PC-9 (cell line): ENCODE measurements at regions not wholly inside any gene's neighbourhood (a gene's known extent, or its start where the extent isn't known, plus 50 kb on each side); places are given as distances from the start of the nearest gene placed in this dataset.
"Not testable (repeated sequence)": the region's sequence is repeated elsewhere in the genome, so short reads cannot be mapped to it uniquely, and the experiment has no call there.

Experiments used
- BruUV-seq: library from RNA; stranded (reverse); fragments of 400-500 nt; replicated peaks from 2 replicates; lab custom pipeline; 2021; lab: Mats Ljungman, UMichigan
- CTCF ChIA-PET: fragments of 300-600 bp; sonication (Branson Sonifier 250); formaldehyde crosslinking; loops from one replicate; lab custom pipeline; 2022; ENCODE audit warnings: antibody characterized with exemption; lab: Charles Lee
- POLR2A ChIA-PET: fragments of 300-600 bp; sonication (Branson Sonifier 250); formaldehyde crosslinking; loops from one replicate; lab custom pipeline; 2022; ENCODE audit warnings: antibody characterized with exemption; ENCODE audit not compliant: unreplicated experiment; lab: Charles Lee
- DNase-seq, 2 experiments: peaks; one replicate each; pipeline versions ENCODE4 v3.0.0 to v3.0.0-alpha.2; 2015 to 2022; ENCODE audit warnings: mixed read lengths in 1 of 2
- H2AFZ ChIP-seq: fragments of 200-600 bp; sonication (generic); 2 replicates; pipeline ENCODE4 v1.8.1; 2017; ENCODE audit warnings: antibody characterized with exemption
- H3F3A ChIP-seq: fragments of 200-600 bp; sonication (generic); 2 replicates; pipeline ENCODE4 v1.8.1; 2017; ENCODE audit warnings: antibody characterized with exemption, mild to moderate bottlenecking, low read depth; ENCODE audit not compliant: insufficient read depth
- H3K27ac ChIP-seq: fragments of 200-600 bp; sonication (generic); 2 replicates; pipeline ENCODE4 v1.6.1; 2016; ENCODE audit warnings: mixed run types
- H3K27me3 ChIP-seq: fragments of 200-600 bp; sonication (generic); 2 replicates; pipeline ENCODE4 v1.6.1; 2016; ENCODE audit warnings: low read depth, mixed run types; ENCODE audit not compliant: insufficient read depth
- H3K36me3 ChIP-seq: fragments of 200-600 bp; sonication (generic); 2 replicates; pipeline ENCODE4 v1.6.1; 2016; ENCODE audit warnings: low read depth, mixed run types
- H3K4me1 ChIP-seq: fragments of 200-600 bp; sonication (generic); replicated peaks from 2 replicates; pipeline ENCODE4 v1.6.1; 2016; ENCODE audit warnings: mixed run types; ENCODE audit not compliant: insufficient read depth
- H3K4me2 ChIP-seq: fragments of 200-600 bp; sonication (generic); 2 replicates; pipeline ENCODE4 v1.6.1; 2017; ENCODE audit warnings: mixed run types
- H3K4me3 ChIP-seq: fragments of 200-600 bp; sonication (generic); 2 replicates; pipeline ENCODE4 v1.6.1; 2016; ENCODE audit warnings: mixed run types
- H3K79me2 ChIP-seq: fragments of 200-600 bp; sonication (generic); 2 replicates; pipeline ENCODE4 v1.6.1; 2017; ENCODE audit warnings: low read depth, mixed run types
- H3K9me2 ChIP-seq: fragments of 200-600 bp; sonication (generic); 2 replicates; pipeline ENCODE4 v1.8.1; 2017; ENCODE audit warnings: mild to moderate bottlenecking; ENCODE audit not compliant: insufficient read depth
- H3K9me3 ChIP-seq: fragments of 200-600 bp; sonication (generic); 2 replicates; pipeline ENCODE4 v1.8.1; 2016; ENCODE audit warnings: low read depth; ENCODE audit not compliant: insufficient read depth
- H4K20me1 ChIP-seq: fragments of 200-600 bp; sonication (generic); 2 replicates; pipeline ENCODE4 v1.8.1; 2017; ENCODE audit not compliant: insufficient read depth
- EZH2 ChIP-seq: fragments of 200-600 bp; sonication (generic); IDR thresholded peaks from 2 replicates; pipeline ENCODE4 v1.8.0; 2017; ENCODE audit warnings: antibody characterized with exemption, low read depth
- intact Hi-C: fragments of 100-400 bp; cut with micrococcal nuclease; formaldehyde crosslinking; loops from one replicate; pipeline ENCODE4 v1.10.0; 2022; ENCODE audit not compliant: unreplicated experiment
- TF ChIP-seq, protein P1 (sequence below): fragments of 200-600 bp; sonication (generic); conservative IDR thresholded peaks from 2 replicates; pipeline ENCODE4 v1.6.1; 2017; ENCODE audit warnings: mixed run types, antibody characterized with exemption, mild to moderate bottlenecking, moderate library complexity

DNA sequence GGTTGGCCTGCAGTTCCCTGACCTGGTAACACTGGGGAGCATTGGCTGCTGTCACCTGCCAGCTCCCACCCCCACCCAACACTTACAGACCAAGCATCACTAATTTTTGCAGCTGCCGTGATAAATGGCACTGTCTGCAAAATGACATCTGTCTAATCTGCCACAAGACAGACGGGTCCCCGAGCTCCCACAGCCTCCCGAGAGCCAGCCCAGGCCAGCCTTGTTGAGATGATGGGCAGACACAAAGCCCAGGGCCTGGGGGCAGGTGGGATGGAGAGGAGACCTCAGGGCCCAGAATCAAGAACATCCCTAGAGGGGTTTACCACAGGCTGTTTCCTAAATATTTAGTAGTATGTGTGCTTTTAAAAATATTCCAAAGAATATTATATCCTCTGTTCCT is 203.4 kb downstream of the TBC1D2B start:
- Histone ChIP-seq H3K4me1 (peaks cover 9% of the 10 kb centered on the region; the same call in 1 of the 2 replicates), H3K27ac (no peak overlapping the region), H3K36me3 (no peaks in the 10 kb centered on the region), H3K4me3 (no peak overlapping the region), H3K79me2 (no peaks in the 10 kb centered on the region), H3K4me2 (no peak overlapping the region), H2AFZ (no peak overlapping the region), H3K9me2 (no peaks in the 10 kb centered on the region), H4K20me1 (no peaks in the 10 kb centered on the region), H3K9me3 (no peaks in the 10 kb centered on the region), H3F3A (0 out of 2 replicates have a peak, but pooled peaks cover 3% of the 10 kb centered on the region), H3K27me3 (no peaks in the 10 kb centered on the region)
- TF ChIP-seq, protein P1, sequence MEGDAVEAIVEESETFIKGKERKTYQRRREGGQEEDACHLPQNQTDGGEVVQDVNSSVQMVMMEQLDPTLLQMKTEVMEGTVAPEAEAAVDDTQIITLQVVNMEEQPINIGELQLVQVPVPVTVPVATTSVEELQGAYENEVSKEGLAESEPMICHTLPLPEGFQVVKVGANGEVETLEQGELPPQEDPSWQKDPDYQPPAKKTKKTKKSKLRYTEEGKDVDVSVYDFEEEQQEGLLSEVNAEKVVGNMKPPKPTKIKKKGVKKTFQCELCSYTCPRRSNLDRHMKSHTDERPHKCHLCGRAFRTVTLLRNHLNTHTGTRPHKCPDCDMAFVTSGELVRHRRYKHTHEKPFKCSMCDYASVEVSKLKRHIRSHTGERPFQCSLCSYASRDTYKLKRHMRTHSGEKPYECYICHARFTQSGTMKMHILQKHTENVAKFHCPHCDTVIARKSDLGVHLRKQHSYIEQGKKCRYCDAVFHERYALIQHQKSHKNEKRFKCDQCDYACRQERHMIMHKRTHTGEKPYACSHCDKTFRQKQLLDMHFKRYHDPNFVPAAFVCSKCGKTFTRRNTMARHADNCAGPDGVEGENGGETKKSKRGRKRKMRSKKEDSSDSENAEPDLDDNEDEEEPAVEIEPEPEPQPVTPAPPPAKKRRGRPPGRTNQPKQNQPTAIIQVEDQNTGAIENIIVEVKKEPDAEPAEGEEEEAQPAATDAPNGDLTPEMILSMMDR: no peak
- no peak for TF ChIP-seq EZH2
- no TSS peak for BruUV-seq
- ChIA-PET CTCF (no interaction called here), POLR2A (no interaction called here)
- DNase-seq: no peak
- intact Hi-C loops: no loop called here

DNA sequence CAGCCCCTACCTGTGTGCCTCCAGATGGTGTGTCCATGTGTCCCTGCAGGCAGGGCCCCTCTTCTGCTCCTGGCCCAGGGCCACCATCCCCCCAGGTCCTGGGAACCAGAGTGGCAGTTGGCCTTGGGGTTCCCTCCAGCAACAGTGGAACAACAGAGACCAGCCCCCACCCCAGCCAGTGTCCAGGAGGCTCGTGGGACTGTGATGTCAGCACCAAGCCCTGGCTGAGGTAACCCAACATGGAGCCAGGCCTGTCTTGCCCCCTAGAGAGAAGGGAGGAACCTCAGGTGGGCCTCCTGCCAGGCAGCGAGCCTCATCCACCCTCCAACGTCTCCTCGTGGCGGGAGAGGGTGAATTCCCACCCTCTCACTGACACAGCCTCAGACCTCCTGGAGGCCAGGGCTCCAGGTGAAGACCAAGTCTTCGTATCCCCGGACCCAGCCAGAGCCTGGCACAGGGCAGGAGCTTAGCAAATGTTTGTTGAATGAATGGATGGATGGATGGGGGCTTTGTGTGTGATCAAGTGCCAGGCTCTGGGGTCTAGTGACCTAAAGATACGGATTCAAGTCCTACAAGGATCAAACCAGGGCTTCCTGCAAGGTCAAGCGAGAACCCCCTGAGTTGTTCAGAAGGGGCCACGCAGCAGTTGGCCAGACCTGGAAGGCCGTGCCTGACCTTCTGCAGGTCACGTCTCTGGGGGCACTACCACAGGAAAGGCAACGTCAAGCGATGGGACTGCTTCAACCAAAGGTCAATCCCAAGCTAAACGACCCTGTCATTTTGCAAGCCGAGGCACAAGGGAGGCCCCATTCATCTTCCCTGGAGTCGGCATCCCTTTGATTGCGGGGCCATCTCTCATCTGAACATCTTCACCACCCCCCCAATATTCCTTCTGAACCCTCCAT is 204.7 kb downstream of the TBC1D2B start:
- H4K20me1 ChIP-seq, H2AFZ ChIP-seq, H3K27me3 ChIP-seq, intact Hi-C loops, H3K9me2 ChIP-seq, H3K79me2 ChIP-seq, H3K27ac ChIP-seq, H3K4me2 ChIP-seq, H3K9me3 ChIP-seq, H3K4me1 ChIP-seq, POLR2A ChIA-PET, H3K36me3 ChIP-seq, DNase-seq, BruUV-seq, H3F3A ChIP-seq, H3K4me3 ChIP-seq: not testable (repeated sequence)
- CTCF ChIA-PET: interaction anchor here (0.7 kb wide), 1 partner anchor 541 kb away, joined by 3 read pairs; no protein-coding TSS in a partner anchor

DNA sequence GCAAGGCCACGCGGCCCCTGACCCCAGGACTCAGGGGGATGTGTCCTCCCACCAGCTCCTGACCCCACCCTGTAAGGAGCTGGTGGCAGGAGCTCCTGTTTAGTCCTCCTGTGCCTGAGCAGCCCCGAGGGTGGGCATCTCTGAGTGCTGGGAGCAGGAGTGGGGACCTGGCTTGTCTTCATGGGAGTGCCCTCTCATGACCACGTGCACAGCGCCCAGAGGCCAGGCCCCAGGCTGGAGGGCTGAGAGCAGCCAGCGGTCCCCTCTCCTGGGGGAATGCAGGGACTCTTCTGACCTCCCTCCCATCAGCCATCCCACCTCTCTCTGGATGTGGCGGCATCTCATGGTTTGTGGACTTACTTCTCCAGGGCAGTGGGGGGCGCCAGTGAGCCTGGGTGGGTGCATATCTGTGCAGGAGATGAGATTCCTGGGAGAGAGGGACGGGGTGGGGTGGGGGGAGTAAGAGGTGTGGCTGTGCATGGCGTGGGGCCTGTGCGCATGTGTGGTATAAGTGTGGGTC is 205.6 kb downstream of the TBC1D2B start:
- intact Hi-C loops: no loop called here
- CTCF ChIA-PET: no interaction called here
- no peak overlapping the region for H3K4me3 ChIP-seq
- peaks cover 9% of the 10 kb centered on the region; the same call in 1 of the 2 replicates for H3K4me1 ChIP-seq
- 0 out of 2 replicates have a peak, but pooled peaks cover 3% of the 10 kb centered on the region for H3F3A ChIP-seq
- H3K36me3 ChIP-seq: no peaks in the 10 kb centered on the region
- H2AFZ ChIP-seq: no peak overlapping the region
- H3K9me2 ChIP-seq: no peaks in the 10 kb centered on the region
- H4K20me1 ChIP-seq: no peaks in the 10 kb centered on the region
- no peak for TF ChIP-seq EZH2
- TF ChIP-seq, protein P1: no peak
- H3K27ac ChIP-seq: no peak overlapping the region
- POLR2A ChIA-PET: no interaction called here
- no TSS peak for BruUV-seq
- no peaks in the 10 kb centered on the region for H3K79me2 ChIP-seq
- no peaks in the 10 kb centered on the region for H3K9me3 ChIP-seq
- 0 out of 2 replicates have a peak, but pooled peaks cover 7% of the 10 kb centered on the region for H3K27me3 ChIP-seq
- H3K4me2 ChIP-seq: no peak overlapping the region
- no peak for DNase-seq
